HG03280 (cell line): ENCODE measurements at regions not wholly inside any gene's neighbourhood (a gene's known extent, or its start where the extent isn't known, plus 50 kb on each side); places are given as distances from the start of the nearest gene placed in this dataset.
"Not testable (repeated sequence)": the region's sequence is repeated elsewhere in the genome, so short reads cannot be mapped to it uniquely, and the experiment has no call there.

Source experiments
- ATAC-seq: cut with Tn5 transposase; IDR thresholded peaks from one replicate; pipeline ENCODE4 v1.9.1; 2021; ENCODE audit warnings: mild to moderate bottlenecking, moderate library complexity; ENCODE audit not compliant: unreplicated experiment

- no peak for ATAC-seq
Measured at GRCh38 chr6:121856296-121856695, 420.9 kb downstream of the GJA1 start.

GRCh38 chr6:121857551-121857950, 422.1 kb downstream of the GJA1 start:
- no peak for ATAC-seq

GRCh38 chr6:121858310-121858709, 422.9 kb downstream of the GJA1 start:
- ATAC-seq: no peak

GRCh38 chr6:121858986-121859385, 423.5 kb downstream of the GJA1 start:
- no peak for ATAC-seq

DNA sequence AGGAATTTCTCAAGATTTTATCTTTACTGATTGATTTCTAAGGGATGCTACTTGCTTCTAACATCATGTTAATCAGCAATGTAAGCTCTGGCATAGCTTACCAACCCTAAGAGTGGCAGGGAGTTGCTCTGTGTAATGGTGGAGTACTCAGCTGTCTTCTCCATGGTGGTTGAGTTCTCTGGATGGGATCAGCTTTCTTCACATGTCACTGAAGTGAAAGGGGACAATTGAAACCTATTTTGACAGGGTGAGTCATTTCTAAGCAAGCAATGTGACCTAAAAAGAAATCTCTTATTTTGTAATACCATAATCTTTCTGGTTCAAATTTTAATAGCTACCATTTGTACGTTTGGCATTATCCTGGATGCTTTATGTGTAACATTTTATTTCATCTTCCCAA, 430.4 kb downstream of the GJA1 start:
- ATAC-seq: no peak

- no peak for ATAC-seq
Measured at GRCh38 chr6:121867095-121867494, 431.6 kb downstream of the GJA1 start.

DNA sequence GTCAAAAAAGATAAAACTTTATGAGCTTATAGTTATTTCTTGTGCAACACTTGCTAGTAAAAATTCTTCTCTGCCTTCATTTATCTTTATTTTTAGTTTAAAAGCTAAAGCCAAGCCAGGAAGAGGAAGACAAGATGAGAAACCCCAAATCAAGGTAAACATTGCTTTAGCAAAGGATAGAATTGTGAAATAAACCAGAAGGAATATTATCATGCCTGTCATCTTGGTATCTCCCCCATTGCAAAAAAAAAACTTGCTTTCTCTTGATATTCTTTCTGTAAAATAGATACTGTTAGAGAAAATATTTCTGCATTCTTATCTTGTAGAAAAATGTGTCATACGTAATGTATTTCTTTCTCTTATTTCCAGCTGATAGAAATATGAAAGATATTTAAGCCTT, 432.8 kb downstream of the GJA1 start:
- no peak for ATAC-seq

DNA sequence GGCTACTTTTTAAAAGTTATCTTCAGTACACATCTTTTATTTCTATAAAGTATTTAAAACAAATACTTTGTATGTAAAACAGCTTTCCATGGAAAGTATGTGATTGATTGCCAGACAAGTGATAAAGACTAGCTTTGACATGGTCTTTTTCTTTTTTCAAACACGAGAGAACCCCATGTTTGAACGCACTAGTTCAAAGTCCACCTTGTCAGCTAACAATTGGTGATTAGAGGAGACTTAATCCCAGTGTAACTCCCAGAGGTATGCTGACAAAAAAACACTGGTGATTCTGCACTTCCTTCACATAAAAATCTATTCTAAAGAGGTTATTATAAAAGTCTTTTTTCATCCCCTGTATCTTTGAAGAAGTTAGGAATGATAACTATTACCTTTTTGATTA, 438.1 kb downstream of the GJA1 start:
- no peak for ATAC-seq

DNA sequence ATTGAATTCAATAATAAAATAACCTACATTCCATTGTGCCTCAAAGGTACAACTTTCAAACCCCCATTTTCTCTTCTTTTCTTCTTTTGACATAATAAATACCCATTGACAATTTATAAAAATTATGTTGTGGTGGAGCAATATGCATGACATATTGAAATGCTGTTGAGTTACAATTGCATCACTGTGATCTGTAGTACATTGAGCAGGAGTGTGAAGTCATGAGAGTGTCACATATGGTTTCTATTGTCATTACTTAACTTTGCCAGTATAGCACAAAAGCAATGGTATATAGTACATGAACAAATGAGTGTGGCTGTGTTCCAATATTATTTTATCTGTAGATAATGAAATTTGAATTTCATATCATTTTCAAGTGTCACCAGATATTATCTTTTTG, 441.3 kb downstream of the GJA1 start:
- ATAC-seq: no peak

- no peak for ATAC-seq
Measured at GRCh38 chr6:121879149-121879548, 443.7 kb downstream of the GJA1 start.

DNA sequence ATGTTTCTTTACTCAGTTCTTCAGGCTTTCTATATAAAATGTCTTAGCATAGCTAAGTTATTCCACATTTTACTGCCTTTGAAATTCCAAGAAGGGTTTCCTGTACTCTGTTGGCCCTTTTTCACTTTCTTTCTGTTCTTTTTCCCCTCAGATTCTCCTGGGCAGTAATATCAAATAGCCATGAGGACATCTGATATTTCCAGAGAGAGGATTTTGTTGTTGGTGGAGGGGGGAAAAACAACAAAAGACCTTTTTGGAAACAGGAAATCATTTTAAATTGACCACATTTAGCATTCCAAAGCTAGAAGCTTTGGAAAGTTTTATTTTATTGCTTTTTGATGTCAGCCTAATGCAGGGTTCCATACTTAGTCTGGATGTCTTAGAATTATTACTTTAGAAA, 445.4 kb downstream of the GJA1 start:
- no peak for ATAC-seq

GRCh38 chr6:121881974-121882667, 446.7 kb downstream of the GJA1 start:
- ATAC-seq: no peak

DNA sequence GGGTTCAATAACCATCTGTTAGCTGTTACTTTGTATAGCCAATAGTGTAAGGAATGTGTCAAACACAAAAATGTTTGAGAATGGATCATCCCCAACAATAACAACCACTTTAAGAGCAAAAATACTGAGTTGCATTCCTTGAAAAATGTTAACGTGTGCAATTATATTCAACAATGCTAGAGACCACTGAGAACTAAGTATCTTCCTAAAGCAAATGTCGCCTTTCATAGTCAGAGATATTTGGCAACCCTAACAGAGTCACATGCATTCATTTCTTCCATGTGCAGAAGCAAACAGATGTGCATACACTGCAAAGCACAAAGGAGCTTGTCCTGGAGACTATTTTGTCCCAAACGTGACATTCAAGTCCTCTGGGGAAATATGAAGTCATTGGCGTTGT, 448.6 kb downstream of the GJA1 start:
- no peak for ATAC-seq

DNA sequence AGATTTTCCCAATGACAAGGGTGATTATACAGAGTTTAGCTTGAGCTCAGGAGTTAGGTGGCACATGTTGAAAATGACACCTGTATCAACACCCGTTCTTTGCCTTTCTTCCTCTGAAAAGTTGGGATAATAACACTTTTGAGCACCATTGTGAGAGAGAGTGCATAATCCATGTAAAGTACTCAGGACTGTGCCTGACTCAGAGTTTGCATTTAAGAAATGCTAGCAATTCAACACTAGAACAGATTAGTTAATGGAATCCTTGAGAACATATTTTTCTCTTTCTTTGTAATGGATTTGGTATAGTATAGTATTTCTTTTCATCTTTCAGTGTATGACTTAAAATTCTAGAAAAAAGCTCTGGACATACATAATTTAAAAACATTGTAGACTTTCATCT, 449.2 kb downstream of the GJA1 start:
- ATAC-seq: no peak

DNA sequence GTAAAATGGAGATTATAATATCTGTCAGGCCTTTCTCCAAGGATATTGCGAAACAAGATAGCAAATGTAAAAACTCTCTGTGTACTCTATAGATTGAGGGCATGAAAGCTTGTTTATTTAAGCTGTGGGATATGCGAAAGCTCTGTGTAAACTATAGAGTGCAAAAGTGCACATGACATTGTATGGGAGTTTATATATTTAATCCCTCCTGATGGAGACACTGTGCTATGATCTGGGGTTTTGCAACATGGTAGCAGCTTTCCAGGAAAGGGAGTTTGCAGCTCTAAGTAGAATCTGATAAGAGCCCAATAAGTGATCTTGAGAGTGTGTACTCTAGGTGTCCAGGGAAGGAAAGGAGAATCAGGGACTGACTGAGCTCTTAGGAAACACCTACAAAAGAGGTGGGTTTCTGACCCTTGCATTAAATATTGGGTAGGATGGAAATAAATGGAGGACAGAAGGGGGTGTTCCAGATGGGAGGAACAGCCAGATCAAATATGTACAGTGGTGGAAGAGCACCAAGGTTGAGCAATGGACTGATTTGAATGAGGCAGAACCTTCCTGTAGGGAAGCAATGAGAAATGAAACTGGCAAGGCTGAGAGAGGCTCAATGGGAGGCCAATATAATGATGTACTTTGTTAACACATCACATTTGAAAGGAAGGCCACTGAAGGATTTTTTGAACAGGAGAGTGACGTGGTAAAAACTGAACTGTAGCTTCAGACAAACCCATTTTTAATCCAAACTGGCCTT, 450.1 kb downstream of the GJA1 start:
- no peak for ATAC-seq

DNA sequence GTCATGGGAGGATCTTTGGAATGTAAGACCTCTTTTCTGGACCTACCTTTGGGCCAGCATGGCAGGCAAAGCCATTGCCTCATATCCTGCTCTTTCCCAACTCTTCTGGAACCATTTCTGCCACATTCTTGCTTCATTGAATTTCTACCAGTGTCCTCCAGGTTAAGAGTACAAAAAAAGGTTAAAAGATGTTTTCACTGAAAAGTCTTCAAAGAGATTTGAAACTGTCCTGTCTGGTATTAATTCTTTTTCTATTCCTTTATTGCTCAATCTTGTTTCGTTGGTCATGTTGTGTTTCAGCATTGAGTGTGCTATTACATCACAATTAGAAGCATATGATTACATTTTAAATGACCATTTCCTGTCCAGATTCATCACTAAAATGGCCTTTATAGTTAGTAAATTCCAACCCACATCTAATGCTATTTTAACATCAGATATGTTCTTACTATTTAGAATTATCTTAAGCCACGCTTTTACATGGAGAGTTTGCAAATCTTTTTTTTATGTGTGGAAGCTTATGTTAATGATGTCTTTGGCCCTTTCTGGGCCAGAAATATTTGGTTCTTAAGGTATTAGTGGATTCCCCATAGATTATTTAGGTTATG, 450.9 kb downstream of the GJA1 start:
- no peak for ATAC-seq

DNA sequence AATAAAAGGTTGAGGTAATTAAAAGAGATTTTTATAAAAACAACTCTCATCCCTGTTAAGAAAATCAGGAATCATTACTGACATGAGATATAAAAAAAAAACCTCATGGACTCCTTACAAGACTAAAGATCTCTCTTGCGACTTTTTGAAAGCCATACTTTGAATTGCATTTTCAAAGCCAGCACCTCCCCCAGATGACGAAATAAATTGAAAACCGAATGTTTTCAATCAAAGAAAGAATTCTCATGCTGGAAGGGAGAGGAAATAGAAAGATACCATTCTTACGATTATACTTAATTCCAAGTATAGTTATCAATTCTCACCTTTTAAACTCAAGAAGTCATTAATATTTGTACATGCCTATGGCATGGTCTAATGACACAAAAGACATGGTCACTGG, 452.3 kb downstream of the GJA1 start:
- no peak for ATAC-seq

DNA sequence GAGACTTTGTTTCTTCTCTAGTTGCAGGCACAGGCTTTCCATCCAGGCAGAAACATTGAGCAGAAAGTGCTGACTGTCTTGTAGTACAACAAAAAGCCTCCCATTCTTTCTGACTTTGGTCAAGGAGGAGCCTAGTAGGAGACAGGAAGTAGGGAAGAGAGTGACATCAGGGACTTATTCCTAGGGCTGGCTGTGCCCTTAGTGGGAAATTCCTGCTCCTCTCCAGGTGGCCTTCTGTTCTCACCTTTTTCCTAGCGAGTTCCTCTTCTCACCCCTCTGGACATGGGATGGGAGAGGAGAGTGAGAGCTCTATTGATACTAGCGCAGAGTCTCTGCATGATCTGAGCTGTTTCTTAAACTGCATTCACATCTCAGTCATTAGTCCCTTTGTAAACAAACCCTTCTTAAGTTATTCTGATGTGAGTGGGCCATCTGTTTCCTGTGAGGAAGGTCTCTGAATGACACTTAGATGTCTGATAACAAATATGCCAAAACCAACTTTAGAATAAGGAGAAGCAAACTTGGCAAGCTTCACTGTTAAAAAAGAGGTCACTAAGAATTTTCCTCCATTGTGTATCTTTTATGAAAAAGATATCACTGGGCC, 455.0 kb downstream of the GJA1 start:
- ATAC-seq: no peak

- not testable (repeated sequence) for ATAC-seq
Measured at GRCh38 chr6:121895731-121896130, 460.3 kb downstream of the GJA1 start.

- ATAC-seq: no peak
Measured at GRCh38 chr6:121896363-121896762, 460.9 kb downstream of the GJA1 start.

DNA sequence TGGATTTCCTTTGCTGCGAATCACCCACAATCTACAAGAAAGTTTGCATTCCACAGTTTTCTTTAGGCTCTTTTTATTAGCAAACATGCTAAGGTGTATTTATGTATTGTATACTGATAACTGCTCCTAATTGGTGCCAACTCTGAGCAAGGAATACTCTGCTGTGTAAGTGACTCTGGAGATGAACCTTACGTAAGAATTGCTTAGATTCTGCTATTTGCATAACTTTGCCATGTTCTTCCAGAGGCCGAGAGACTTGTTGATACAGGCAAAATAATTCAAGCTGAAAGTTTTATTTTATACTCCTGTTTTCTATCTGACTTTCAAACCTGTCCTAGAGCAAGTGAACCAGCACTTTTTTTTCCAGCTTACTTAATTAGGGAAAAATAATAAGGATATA, 461.3 kb downstream of the GJA1 start:
- no peak for ATAC-seq

DNA sequence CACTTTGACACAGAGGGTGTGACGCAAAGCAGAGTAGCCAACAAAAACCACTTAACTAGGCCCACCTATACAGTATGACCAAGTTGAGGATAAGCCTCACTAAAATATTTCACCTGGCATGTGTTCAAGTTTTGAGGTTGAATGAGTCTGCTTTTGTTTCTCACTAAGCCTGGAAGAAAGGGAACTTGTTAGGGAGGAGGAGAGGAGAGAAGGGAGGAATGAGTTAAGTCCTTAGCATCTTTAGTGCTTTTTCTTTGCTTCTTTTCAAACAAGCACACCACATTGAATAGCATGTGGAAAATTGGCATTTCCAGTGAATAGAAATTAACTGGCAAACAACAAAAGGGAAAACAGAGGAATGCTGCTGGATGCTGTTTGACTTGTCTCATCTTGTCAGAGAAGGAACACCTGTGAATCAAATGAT, 461.9 kb downstream of the GJA1 start:
- ATAC-seq: no peak
